ENCODE measurements at regions not wholly inside any gene's neighbourhood (a gene's known extent, or its start where the extent isn't known, plus 50 kb on each side); places are given as distances from the start of the nearest gene placed in this dataset.

GRCh38 chr9:13550519-13550918, 271.0 kb upstream of the MPDZ start:
- no peak for DNase-seq (ENCODE audit: low spot score)

GRCh38 chr9:13548535-13548934, 269.0 kb upstream of the MPDZ start:
- no peak for DNase-seq (ENCODE audit: low spot score)

DNA sequence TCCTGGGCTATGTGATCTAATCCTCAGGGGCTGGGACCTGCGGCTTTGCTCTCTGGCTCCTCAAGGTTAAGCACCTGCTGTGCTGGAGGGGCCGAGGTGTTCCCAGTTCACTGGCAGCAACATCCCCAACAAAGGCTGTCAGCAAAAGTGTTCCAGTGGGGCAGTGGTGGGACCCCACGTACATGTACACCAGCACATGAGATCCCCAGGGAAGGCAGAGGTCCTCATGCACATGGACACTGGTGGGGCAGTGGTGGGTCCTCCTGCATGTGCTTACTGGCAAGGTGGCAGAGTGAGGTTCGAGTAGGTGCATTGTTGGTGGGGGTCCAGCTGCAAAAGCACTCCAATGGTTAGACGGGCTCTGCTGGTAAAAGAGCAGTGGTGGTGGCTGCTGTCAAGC, 255.6 kb upstream of the MPDZ start:
- DNase-seq (ENCODE audit: low spot score), result no peak

- no peak for DNase-seq (ENCODE audit: low spot score)
Measured at GRCh38 chr9:13534006-13534405, 254.5 kb upstream of the MPDZ start.

DNA sequence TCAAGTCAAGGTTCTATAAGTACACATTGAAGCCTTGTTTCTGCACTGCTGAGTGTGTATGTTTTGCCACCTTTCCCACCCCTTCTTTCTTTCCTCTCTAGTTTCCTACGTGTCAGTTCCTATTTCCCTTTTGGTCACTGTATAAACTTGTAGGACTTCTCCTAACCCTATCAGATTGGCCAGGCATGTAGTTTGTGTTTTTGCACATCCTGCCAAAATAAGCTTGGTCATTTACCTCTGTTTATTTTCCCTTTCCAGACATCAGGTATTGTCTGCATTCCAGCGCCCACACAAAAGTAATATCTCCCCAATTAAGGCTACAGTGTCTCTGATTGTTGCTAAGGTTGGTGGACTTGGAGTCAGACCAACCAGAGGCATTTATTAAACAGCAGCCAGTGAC, 252.9 kb upstream of the MPDZ start:
- no peak for DNase-seq (ENCODE audit: low spot score)

DNA sequence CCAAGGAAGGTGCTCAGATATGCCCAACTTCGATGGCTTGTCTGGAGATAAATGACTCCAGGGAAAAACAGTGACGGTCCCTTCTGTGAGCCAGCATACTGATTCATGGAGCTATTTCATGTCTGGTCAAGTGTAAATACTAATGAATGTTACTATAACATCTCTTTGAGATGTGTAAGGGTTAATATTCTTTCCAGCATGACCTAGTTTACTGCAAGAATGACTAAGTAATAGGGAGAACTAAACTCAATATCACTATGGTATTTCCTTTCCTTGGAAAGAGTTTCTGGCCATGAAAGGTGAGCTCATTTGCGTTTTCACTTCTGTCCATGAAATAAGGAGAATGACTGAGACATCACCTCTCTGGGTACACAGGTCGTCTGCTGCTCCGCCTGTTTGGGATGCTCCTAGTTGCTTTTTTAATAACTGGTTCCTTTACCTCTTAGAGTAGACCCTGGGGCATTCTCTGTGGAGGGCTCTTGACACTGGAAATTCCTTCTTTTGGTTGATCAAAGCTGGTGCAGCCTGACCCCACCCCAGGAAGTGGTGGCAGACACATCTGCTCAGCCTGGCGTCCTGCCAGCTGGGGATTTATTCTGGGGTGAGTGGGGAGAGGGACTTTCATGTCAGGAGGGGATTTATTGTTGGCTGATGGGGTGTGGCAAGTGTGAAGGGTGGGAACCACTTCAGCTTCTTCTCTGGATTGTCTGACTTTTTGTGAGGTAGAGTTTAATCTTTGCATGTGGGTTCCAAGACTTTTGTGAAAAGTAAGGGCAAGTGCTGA, 250.0 kb upstream of the MPDZ start:
- no peak for DNase-seq (ENCODE audit: low spot score)

GRCh38 chr9:13524245-13524644, 244.8 kb upstream of the MPDZ start:
- DNase-seq (ENCODE audit: low spot score), result no peak

DNA sequence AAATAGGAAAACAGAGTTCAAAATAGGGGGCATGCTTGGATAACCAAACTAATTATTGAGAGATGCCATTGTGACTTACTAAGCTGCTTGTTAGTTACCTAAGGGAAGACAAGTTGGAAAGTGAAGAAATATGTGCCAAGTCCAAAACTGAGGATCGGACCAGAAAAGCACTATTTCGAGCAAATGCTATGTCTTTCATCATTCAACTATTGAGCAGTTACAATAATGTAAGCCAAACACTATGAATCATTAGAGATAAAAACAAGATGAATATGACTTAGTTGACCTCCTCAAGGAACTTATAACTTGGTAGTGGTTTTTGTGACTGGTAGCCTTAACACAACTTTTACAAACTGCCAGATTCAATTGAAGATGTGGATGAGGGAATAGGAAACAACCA, 240.6 kb upstream of the MPDZ start:
- DNase-seq (ENCODE audit: low spot score), result no peak

DNA sequence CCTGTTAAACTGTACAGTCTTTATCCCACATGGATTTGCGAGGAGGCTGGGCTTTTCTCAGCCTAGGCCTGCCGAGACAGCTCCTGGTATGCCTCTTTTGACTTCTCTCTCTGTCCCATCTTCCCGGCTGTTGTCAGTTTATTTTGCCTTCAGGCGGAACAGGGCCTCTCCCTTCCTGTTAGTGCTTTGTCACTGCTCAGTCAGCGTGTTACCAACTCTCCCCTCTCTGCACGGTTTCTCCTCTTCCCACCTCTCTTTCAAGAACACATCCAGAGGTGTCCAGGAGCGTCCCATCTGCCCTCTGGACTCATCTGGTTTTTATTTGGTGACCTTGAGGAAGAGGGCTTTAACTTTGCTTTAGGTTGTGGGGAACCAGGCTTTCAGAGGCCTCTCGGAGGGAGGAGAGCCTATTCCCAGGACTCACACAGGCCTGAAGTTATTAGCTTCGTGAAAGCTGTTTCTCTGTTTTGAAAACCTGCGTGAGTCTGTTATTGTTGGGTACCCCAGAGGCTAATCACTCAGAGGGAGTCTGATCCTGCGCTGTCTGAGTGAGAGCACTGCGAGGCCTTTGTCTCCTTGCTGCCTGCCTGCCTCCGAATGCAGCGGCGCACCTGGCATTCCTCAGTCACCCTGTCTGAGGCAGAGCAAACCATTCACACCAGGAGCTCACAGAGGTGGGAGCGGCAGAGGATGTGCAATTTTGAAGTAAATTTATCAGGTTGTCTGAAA, 234.4 kb upstream of the MPDZ start:
- no peak for DNase-seq (ENCODE audit: low spot score)

GRCh38 chr9:13513286-13513685, 233.8 kb upstream of the MPDZ start:
- DNase-seq (ENCODE audit: low spot score), result no peak

GRCh38 chr9:13508681-13509080, 229.2 kb upstream of the MPDZ start:
- DNase-seq (ENCODE audit: low spot score), result no peak

GRCh38 chr9:13508086-13508485, 228.6 kb upstream of the MPDZ start:
- DNase-seq (ENCODE audit: low spot score), result no peak

DNA sequence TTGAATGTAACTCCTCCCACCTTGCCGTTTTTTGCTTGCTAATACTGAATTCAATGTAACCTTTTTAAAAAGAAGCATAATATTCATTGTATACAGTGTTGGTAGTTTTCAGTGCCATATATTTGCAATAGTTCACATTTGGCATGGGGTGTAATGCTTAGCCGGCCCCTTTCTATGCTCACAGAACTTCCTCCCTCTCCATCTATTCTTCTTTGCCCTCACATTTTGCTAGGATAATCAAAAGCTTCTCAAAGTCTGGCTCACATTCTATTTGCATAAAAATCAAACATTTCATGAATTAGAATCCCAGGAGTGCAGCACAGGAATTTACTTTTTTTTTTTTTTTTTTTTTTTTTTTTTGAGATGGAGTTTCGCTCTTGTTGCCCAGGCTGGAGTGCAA, 226.3 kb upstream of the MPDZ start:
- no peak for DNase-seq (ENCODE audit: low spot score)

- DNase-seq (ENCODE audit: low spot score), result no peak
Measured at GRCh38 chr9:13503599-13503998, 224.1 kb upstream of the MPDZ start.

GRCh38 chr9:13502484-13502883, 223.0 kb upstream of the MPDZ start:
- no peak for DNase-seq (ENCODE audit: low spot score)

DNA sequence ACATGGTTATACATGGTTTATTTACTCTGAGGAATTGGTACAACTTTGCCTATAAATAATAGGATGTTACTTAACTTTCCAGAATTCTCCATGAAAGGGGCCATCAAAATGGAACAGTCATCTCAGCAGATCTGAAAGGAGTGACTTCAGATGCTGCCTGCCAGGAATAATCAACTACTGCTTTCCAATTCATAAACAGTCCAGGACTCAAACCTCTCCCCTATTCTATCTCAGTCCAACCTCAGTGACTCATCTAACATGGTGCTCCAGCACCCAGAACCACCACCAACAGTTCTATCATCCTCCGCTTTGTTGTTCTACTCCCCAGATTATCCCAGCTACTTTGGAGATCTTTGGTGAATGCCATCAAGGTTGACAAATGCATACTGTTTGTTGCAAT, 221.5 kb upstream of the MPDZ start:
- DNase-seq (ENCODE audit: low spot score), result no peak

DNA sequence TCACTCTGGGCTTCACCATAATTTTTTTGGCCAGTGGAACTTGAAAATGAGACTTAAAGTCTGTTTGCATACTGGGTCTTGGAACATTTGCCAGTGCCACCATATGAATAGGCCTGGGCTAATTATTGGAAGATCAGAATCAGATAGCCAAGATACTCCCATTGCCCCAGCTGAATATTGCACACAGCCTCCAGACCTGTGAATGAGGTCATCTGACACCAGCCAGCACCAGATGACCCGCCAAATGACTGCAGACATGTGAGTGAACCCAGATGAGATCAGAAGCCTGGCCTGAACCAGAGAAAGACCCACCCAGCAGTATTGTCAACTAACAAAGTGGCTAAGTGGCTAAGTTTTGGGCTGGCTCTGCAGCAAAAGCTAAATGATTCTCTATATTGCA, 220.5 kb upstream of the MPDZ start:
- DNase-seq (ENCODE audit: low spot score), result no peak

GRCh38 chr9:13493697-13494096, 214.2 kb upstream of the MPDZ start:
- no peak for DNase-seq (ENCODE audit: low spot score)

- DNase-seq (ENCODE audit: low spot score), result no peak
Measured at GRCh38 chr9:13491493-13492424, 212.3 kb upstream of the MPDZ start.

DNA sequence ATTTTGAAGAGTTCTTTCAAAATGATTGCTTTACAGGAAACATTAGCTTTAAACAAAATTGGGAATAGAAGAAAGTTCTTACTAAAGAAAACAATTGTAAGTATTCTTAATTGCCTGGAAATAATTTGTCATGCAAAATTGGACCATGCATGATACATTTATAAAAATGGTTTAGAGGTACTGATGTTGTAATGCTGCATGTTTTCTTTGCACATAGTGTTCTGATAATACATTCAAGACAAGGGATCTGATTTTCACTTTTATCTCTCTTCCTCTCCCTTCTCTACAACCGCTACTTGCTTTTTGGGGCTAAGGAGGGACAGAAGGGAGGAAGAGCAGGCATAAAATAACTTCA, 211.6 kb upstream of the MPDZ start:
- DNase-seq (ENCODE audit: low spot score), result no peak

- DNase-seq (ENCODE audit: low spot score), result no peak
Measured at GRCh38 chr9:13487936-13488335, 208.4 kb upstream of the MPDZ start.

DNA sequence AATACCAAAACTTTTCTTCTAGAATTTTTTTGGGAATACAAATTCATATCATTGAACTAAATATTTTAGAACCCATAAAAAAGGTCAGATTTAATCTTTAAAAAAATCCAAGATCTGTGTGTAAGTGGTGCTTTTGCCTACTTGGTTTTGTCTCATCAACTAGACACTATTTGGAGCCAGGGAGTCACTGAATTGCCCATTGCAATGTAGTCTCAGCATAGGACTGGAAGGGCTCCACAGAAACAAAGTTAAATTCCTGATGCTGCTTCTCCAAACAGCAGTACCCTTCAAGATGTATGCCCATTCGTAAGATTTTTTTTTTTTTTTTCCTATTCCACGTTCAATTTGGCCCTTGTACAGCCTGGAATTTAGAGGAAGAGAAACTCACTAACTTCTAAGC, 208.0 kb upstream of the MPDZ start:
- DNase-seq (ENCODE audit: low spot score), result no peak

DNA sequence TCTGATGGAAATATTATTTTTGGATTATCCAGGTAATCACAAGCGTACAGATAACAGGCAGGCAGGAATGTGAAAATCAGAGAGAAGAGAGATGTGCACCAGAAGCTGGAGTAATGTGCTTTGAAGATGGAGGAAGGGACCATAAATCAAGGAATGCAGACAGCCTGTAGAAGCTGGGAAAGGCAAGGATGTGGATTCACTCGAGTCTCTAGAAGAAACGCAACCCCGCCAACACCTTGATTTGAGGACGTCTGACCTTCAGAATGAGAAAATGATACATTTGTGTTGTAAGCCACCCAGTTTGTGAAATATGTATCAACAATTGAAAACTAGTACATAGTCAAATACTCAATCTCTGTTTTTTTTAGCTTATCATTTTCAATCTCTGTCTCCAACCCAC, 207.6 kb upstream of the MPDZ start:
- no peak for DNase-seq (ENCODE audit: low spot score)

All from cerebellar cortex (tissue), 1 donor.